Mesendoderm (in vitro differentiated cells): ENCODE measurements at regions not wholly inside any gene's neighbourhood (a gene's known extent, or its start where the extent isn't known, plus 50 kb on each side); places are given as distances from the start of the nearest gene placed in this dataset.

Experiments used
- DNase-seq: peaks from one replicate; pipeline ENCODE4 v3.0.0; 2013
- H2AK5ac ChIP-seq: 2 replicates; pipeline ENCODE4 v1.6.1; 2013; ENCODE audit warnings: low read length, inconsistent platforms
- H2BK120ac ChIP-seq: 2 replicates; pipeline ENCODE4 v1.6.1; 2013; ENCODE audit warnings: low read depth, mild to moderate bottlenecking, low read length, moderate library complexity, mixed read lengths
- H2BK15ac ChIP-seq: replicated peaks from 2 replicates; pipeline ENCODE4 v1.6.1; 2013; ENCODE audit warnings: low read depth, mild to moderate bottlenecking, moderate library complexity
- H2BK5ac ChIP-seq: 2 replicates; pipeline ENCODE4 v1.6.1; 2013; ENCODE audit warnings: low read length, inconsistent platforms
- H3K18ac ChIP-seq: 2 replicates; pipeline ENCODE4 v1.6.1; 2013; ENCODE audit warnings: mild to moderate bottlenecking, low read length, mixed read lengths
- H3K23ac ChIP-seq: one replicate; pipeline ENCODE4 v1.6.1; 2013; ENCODE audit warnings: low read length
- H3K27ac ChIP-seq: 2 replicates; pipeline ENCODE4 v1.5.1; 2013; ENCODE audit warnings: low read depth, mild to moderate bottlenecking, inconsistent platforms, low read length, moderate library complexity
- H3K27me3 ChIP-seq: 2 replicates; pipeline ENCODE4 v1.6.1; 2013; ENCODE audit warnings: low read length, control low read depth, mild to moderate bottlenecking, inconsistent platforms; ENCODE audit not compliant: insufficient read depth, poor library complexity
- H3K36me3 ChIP-seq: 2 replicates; pipeline ENCODE4 v1.6.1; 2013; ENCODE audit warnings: low read length, inconsistent platforms; ENCODE audit not compliant: control insufficient read depth, insufficient read depth
- H3K4ac ChIP-seq: one replicate; pipeline ENCODE4 v1.6.1; 2013; ENCODE audit warnings: low read depth, mild to moderate bottlenecking, low read length, moderate library complexity
- H3K4me1 ChIP-seq: 2 replicates; pipeline ENCODE4 v1.6.1; 2013; ENCODE audit warnings: low read depth, low read length, inconsistent platforms; ENCODE audit not compliant: control insufficient read depth
- H3K4me2 ChIP-seq: 2 replicates; pipeline ENCODE4 v1.6.1; 2013; ENCODE audit warnings: low read length
- H3K4me3 ChIP-seq: 2 replicates; pipeline ENCODE4 v1.5.1; 2013; ENCODE audit warnings: mild to moderate bottlenecking, low read length
- H3K56ac ChIP-seq: one replicate; pipeline ENCODE4 v1.6.1; 2013; ENCODE audit warnings: low read length
- H3K79me1 ChIP-seq: 2 replicates; pipeline ENCODE4 v1.6.1; 2013; ENCODE audit warnings: low read length, inconsistent platforms
- H3K79me2 ChIP-seq: 2 replicates; pipeline ENCODE4 v1.6.1; 2013; ENCODE audit warnings: mild to moderate bottlenecking, low read length; ENCODE audit not compliant: control insufficient read depth, insufficient read depth
- H3K9ac ChIP-seq: 2 replicates; pipeline ENCODE4 v1.6.1; 2013; ENCODE audit warnings: low read length, inconsistent platforms
- H4K5ac ChIP-seq: one replicate; pipeline ENCODE4 v1.6.1; 2013; ENCODE audit warnings: low read length
- H4K8ac ChIP-seq: one replicate; pipeline ENCODE4 v1.6.1; 2013; ENCODE audit warnings: low read depth, mild to moderate bottlenecking, control low read depth, low read length, moderate library complexity
- WGBS: extraction: QIAGEN DNeasy Blood & Tissue Kit; methylation state at CpG from one replicate; pipeline ENCODE4 v1.1.7; 2013; ENCODE audit warnings: low lambda C conversion rate, missing lambda C conversion rate; ENCODE audit not compliant: insufficient coverage; ENCODE audit errors: extremely low coverage; 5-methylcytosine and 5-hydroxymethylcytosine counted together

- no CpG with 5 or more reads among the region's 1 CpG for WGBS
Measured at GRCh38 chr12:42750356-42750755, 160.8 kb upstream of the PRICKLE1 start.

GRCh38 chr12:42749239-42749638, 159.7 kb upstream of the PRICKLE1 start:
- Histone ChIP-seq H3K56ac (no peak overlapping the region), H3K18ac (no peak overlapping the region), H2BK15ac (no peak overlapping the region), H4K5ac (no peak overlapping the region), H3K9ac (no peak overlapping the region), H3K4me2 (no peak overlapping the region), H3K23ac (no peak overlapping the region), H3K79me2 (no peaks in the 10 kb centered on the region), H3K27me3 (no peaks in the 10 kb centered on the region), H2BK5ac (no peak overlapping the region), H4K8ac (no peak overlapping the region), H2AK5ac (peak overlapping the region; percentile 46), H3K4ac (no peak overlapping the region), H3K36me3 (no peaks in the 10 kb centered on the region), H3K4me1 (peaks cover 7% of the 10 kb centered on the region), H3K4me3 (no peak overlapping the region), H3K79me1 (no peaks in the 10 kb centered on the region), H2BK120ac (no peak overlapping the region), H3K27ac (no peak overlapping the region)
- no CpG with 5 or more reads among the region's 1 CpG for WGBS
- DNase-seq, result no peak

More at GRCh38 chr12:42750356-42750755, 160.8 kb upstream of the PRICKLE1 start:
- no peak overlapping the region for H3K27ac ChIP-seq
- no peak overlapping the region for H2BK15ac ChIP-seq
- H4K8ac ChIP-seq, result no peak overlapping the region
- H3K27me3 ChIP-seq, result no peaks in the 10 kb centered on the region
- no peak overlapping the region for H3K9ac ChIP-seq
- H3K56ac ChIP-seq, result no peak overlapping the region
- no peak overlapping the region for H3K4ac ChIP-seq
- H2AK5ac ChIP-seq, result no peak overlapping the region
- no peak overlapping the region for H3K18ac ChIP-seq
- no peaks in the 10 kb centered on the region for H3K4me1 ChIP-seq
- H2BK5ac ChIP-seq, result no peak overlapping the region
- DNase-seq, result no peak
- H3K36me3 ChIP-seq, result no peaks in the 10 kb centered on the region
- no peaks in the 10 kb centered on the region for H3K79me2 ChIP-seq
- no peaks in the 10 kb centered on the region for H3K79me1 ChIP-seq
- no peak overlapping the region for H2BK120ac ChIP-seq
- H3K4me2 ChIP-seq, result no peak overlapping the region
- H4K5ac ChIP-seq, result no peak overlapping the region
- H3K4me3 ChIP-seq, result no peak overlapping the region
- H3K23ac ChIP-seq, result no peak overlapping the region

DNA sequence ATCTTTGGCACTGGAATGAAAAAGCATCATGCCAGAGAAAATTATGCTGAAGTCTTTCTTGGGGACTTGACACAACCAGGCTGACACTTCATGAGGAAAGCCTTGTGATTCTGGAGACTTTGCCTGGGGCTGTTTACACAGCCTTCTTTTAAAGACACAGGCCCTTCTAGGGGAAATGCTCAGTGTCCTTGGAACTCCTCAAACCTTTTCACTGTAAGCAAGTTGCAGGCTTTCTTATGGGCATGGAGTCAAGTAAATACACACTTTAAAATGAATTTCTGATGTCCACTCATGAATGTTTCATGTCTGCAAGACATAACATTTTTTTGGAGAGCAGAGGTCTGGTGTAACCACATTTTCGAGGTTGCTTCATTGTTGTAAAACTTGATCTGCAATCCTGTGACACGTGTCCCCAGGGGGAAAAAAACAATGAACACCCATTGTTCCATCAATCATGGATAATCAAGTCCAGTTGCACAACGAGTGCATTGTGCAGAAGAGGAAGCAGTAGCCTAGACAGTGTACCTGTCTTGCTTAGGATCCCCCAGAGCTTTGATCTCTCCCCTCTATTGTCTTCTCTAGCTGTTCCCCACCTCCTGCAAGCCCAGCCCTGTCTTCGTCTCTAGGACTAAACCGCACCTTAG, 155.1 kb upstream of the PRICKLE1 start:
- Histone ChIP-seq H4K5ac (peak overlapping the region; percentile 35), H3K23ac (no peak overlapping the region), H3K56ac (peak overlapping the region; percentile 25), H3K4me1 (peaks cover 14% of the 10 kb centered on the region), H2AK5ac (peak overlapping the region; percentile 34), H3K4me3 (no peak overlapping the region), H2BK15ac (peak overlapping the region; percentile 66), H3K27ac (peak overlapping the region; percentile 11), H4K8ac (no peak overlapping the region), H3K27me3 (no peaks in the 10 kb centered on the region), H3K4ac (peak overlapping the region; percentile 43), H2BK120ac (peak overlapping the region; percentile 86), H3K79me2 (no peaks in the 10 kb centered on the region), H3K18ac (peak overlapping the region; percentile 64), H3K79me1 (no peaks in the 10 kb centered on the region), H3K9ac (no peak overlapping the region), H3K36me3 (no peaks in the 10 kb centered on the region), H2BK5ac (peak overlapping the region; percentile 61), H3K4me2 (no peak overlapping the region)
- DNase-seq, result peak; percentile 85
- WGBS, result no CpG with 5 or more reads among the region's 5 CpGs

- Histone ChIP-seq H2BK15ac (peak overlapping the region; percentile 19), H2AK5ac (peak overlapping the region; percentile 30), H3K36me3 (no peaks in the 10 kb centered on the region), H3K79me1 (no peaks in the 10 kb centered on the region), H2BK5ac (peak overlapping the region; percentile 80), H3K4me1 (peaks cover 17% of the 10 kb centered on the region), H4K5ac (no peak overlapping the region), H2BK120ac (no peak overlapping the region), H3K4me3 (no peak overlapping the region), H3K56ac (peak overlapping the region; percentile 56), H3K4ac (no peak overlapping the region), H3K27ac (no peak overlapping the region), H3K79me2 (no peaks in the 10 kb centered on the region), H3K23ac (no peak overlapping the region), H3K27me3 (no peaks in the 10 kb centered on the region), H3K18ac (peak overlapping the region; percentile 96), H3K4me2 (no peak overlapping the region), H3K9ac (no peak overlapping the region), H4K8ac (peak overlapping the region; percentile 58)
- no CpG with 5 or more reads among the region's 5 CpGs for WGBS
- peak; percentile 72 for DNase-seq
Measured at GRCh38 chr12:42742716-42743115, 153.2 kb upstream of the PRICKLE1 start.

- no peak overlapping the region for H3K23ac ChIP-seq
- H3K79me2 ChIP-seq, result no peaks in the 10 kb centered on the region
- peak; percentile 44 for DNase-seq
- H3K4ac ChIP-seq, result no peak overlapping the region
- no peak overlapping the region for H3K4me3 ChIP-seq
- H3K56ac ChIP-seq, result no peak overlapping the region
- no peak overlapping the region for H2AK5ac ChIP-seq
- H3K9ac ChIP-seq, result no peak overlapping the region
- no peak overlapping the region for H4K5ac ChIP-seq
- no peak overlapping the region for H3K27ac ChIP-seq
- H3K4me2 ChIP-seq, result no peak overlapping the region
- no CpG with 5 or more reads among the region's 7 CpGs for WGBS
- H4K8ac ChIP-seq, result no peak overlapping the region
- no peaks in the 10 kb centered on the region for H3K79me1 ChIP-seq
- H3K4me1 ChIP-seq, result peaks cover 17% of the 10 kb centered on the region
- no peak overlapping the region for H2BK5ac ChIP-seq
- no peaks in the 10 kb centered on the region for H3K36me3 ChIP-seq
- H3K27me3 ChIP-seq, result no peaks in the 10 kb centered on the region
- no peak overlapping the region for H2BK120ac ChIP-seq
- no peak overlapping the region for H3K18ac ChIP-seq
- peak overlapping the region; percentile 60 for H2BK15ac ChIP-seq
Measured at GRCh38 chr12:42741771-42742510, 152.4 kb upstream of the PRICKLE1 start.
